PC-3 (cell line): ENCODE measurements at regions not wholly inside any gene's neighbourhood (a gene's known extent, or its start where the extent isn't known, plus 50 kb on each side); places are given as distances from the start of the nearest gene placed in this dataset.

Experiments used
- EZH2 ChIP-seq: fragments of 300-600 bp; sonication (generic); IDR thresholded peaks from one replicate; pipeline ENCODE4 v1.6.1; 2017; ENCODE audit warnings: antibody characterized with exemption, mild to moderate bottlenecking, low read length; ENCODE audit not compliant: unreplicated experiment
- EZH2phosphoT487 ChIP-seq: fragments of 300-600 bp; sonication (generic); IDR thresholded peaks from 2 replicates; pipeline ENCODE4 v1.6.1; 2018; ENCODE audit warnings: mild to moderate bottlenecking, antibody characterized with exemption, low read length, borderline replicate concordance
- TF ChIP-seq, protein P1 (sequence below): fragments of 300-600 bp; sonication (generic); conservative IDR thresholded peaks from 2 replicates; pipeline ENCODE4 v1.5.1; 2017; ENCODE audit warnings: antibody characterized with exemption, low read depth, mild to moderate bottlenecking, low read length

DNA sequence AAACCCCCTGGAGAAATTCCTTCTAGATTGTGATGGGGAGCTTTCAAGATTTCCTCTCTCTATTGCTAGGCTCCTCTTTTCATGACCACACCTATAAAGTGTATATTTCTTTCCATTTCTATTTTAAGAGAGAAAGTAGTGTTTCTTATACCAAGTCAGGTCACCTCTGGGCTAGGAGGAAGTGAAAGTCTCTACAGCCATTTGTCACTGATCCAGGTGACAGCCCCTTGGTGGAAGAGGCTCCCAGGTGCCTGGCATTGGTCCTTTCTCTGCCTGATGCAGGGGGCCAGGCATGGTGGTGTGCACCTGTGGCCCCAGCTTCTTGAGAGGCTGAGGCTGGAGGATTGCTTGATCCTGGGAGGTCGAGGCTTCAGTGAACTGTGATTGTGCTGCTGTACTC lies 64.7 kb downstream of the DHCR7 start:
- TF ChIP-seq, protein P1, sequence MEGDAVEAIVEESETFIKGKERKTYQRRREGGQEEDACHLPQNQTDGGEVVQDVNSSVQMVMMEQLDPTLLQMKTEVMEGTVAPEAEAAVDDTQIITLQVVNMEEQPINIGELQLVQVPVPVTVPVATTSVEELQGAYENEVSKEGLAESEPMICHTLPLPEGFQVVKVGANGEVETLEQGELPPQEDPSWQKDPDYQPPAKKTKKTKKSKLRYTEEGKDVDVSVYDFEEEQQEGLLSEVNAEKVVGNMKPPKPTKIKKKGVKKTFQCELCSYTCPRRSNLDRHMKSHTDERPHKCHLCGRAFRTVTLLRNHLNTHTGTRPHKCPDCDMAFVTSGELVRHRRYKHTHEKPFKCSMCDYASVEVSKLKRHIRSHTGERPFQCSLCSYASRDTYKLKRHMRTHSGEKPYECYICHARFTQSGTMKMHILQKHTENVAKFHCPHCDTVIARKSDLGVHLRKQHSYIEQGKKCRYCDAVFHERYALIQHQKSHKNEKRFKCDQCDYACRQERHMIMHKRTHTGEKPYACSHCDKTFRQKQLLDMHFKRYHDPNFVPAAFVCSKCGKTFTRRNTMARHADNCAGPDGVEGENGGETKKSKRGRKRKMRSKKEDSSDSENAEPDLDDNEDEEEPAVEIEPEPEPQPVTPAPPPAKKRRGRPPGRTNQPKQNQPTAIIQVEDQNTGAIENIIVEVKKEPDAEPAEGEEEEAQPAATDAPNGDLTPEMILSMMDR: no peak
- no peak for TF ChIP-seq EZH2
- TF ChIP-seq EZH2phosphoT487: no peak
